ENCODE measurements at regions not wholly inside any gene's neighbourhood (a gene's known extent, or its start where the extent isn't known, plus 50 kb on each side); places are given as distances from the start of the nearest gene placed in this dataset.

GRCh38 chr3:88334187-88334868 is 184.6 kb downstream of the C3orf38 start:
- H2AFZ ChIP-seq (ENCODE audit: low read length): no peak overlapping the region
- no peaks in the 10 kb centered on the region for H3K36me3 ChIP-seq (ENCODE audit: low read depth, low read length)
- TF ChIP-seq EZH2 (IDR thresholded peaks at IDR 0.05; ENCODE audit: low read length, unreplicated experiment): no peak
- TF ChIP-seq CTCF (conservative IDR thresholded peaks at IDR 0.05; ENCODE audit: low read depth, low read length): no peak
- TF ChIP-seq EZH2phosphoT487 (IDR thresholded peaks at IDR 0.05; ENCODE audit: borderline replicate concordance, low read length): no peak
- H3K79me2 ChIP-seq (ENCODE audit: low read length): no peaks in the 10 kb centered on the region
- ChIA-PET CTCF (no interaction called here), POLR2A (ENCODE audit: unreplicated experiment) (no interaction called here)
- no peaks in the 10 kb centered on the region for H3K4me1 ChIP-seq (ENCODE audit: insufficient read depth, low read length)
- peaks cover 7% of the 10 kb centered on the region; the same call in 1 of the 2 replicates for H3K27me3 ChIP-seq (ENCODE audit: low read length)
- no peak overlapping the region for H3K4me3 ChIP-seq (ENCODE audit: low read length)
- ATAC-seq (no peak), DNase-seq (no peak)
- 0 out of 2 replicates have a peak, but pooled peaks cover 6% of the 10 kb centered on the region for H3K9me3 ChIP-seq (ENCODE audit: low read length)
- H3K9me2 ChIP-seq (replicated peaks; ENCODE audit: low read length): no peaks in the 10 kb centered on the region
- BruUV-seq (replicated peaks): no TSS peak
- H4K20me1 ChIP-seq (ENCODE audit: low read length): no peaks in the 10 kb centered on the region
- H3K9ac ChIP-seq (ENCODE audit: low read length): no peak overlapping the region
- no peaks in the 10 kb centered on the region for H3F3A ChIP-seq (ENCODE audit: low read length, unreplicated experiment)
- no peak overlapping the region for H3K4me2 ChIP-seq (ENCODE audit: low read length)
- intact Hi-C loops (cut with micrococcal nuclease): no loop called here
- no peak overlapping the region for H3K27ac ChIP-seq (ENCODE audit: low read length)

GRCh38 chr3:88336894-88337293 is 187.1 kb downstream of the C3orf38 start:
- Histone ChIP-seq H3K4me1 (ENCODE audit: insufficient read depth, low read length) (no peaks in the 10 kb centered on the region), H3K36me3 (ENCODE audit: low read depth, low read length) (no peaks in the 10 kb centered on the region), H3K9ac (ENCODE audit: low read length) (no peak overlapping the region), H3K9me2 (replicated peaks; ENCODE audit: low read length) (no peaks in the 10 kb centered on the region), H2AFZ (ENCODE audit: low read length) (no peak overlapping the region), H3K4me2 (ENCODE audit: low read length) (no peak overlapping the region), H3K9me3 (ENCODE audit: low read length) (0 out of 2 replicates have a peak, but pooled peaks cover 6% of the 10 kb centered on the region), H3K4me3 (ENCODE audit: low read length) (no peak overlapping the region), H3K79me2 (ENCODE audit: low read length) (no peaks in the 10 kb centered on the region), H3K27ac (ENCODE audit: low read length) (no peak overlapping the region), H4K20me1 (ENCODE audit: low read length) (no peaks in the 10 kb centered on the region), H3K27me3 (ENCODE audit: low read length) (peaks cover 7% of the 10 kb centered on the region; the same call in 1 of the 2 replicates), H3F3A (ENCODE audit: low read length, unreplicated experiment) (no peaks in the 10 kb centered on the region)
- ChIA-PET CTCF (no interaction called here), POLR2A (ENCODE audit: unreplicated experiment) (no interaction called here)
- intact Hi-C loops (cut with micrococcal nuclease): no loop called here
- ATAC-seq: no peak
- DNase-seq: no peak
- no peak for TF ChIP-seq EZH2 (IDR thresholded peaks at IDR 0.05; ENCODE audit: low read length, unreplicated experiment)
- no peak for TF ChIP-seq EZH2phosphoT487 (IDR thresholded peaks at IDR 0.05; ENCODE audit: borderline replicate concordance, low read length)
- no peak for TF ChIP-seq CTCF (conservative IDR thresholded peaks at IDR 0.05; ENCODE audit: low read depth, low read length)
- BruUV-seq (replicated peaks): no TSS peak

GRCh38 chr3:88343264-88343663 is 193.5 kb downstream of the C3orf38 start:
- intact Hi-C loops (cut with micrococcal nuclease): no loop called here
- H3K79me2 ChIP-seq (ENCODE audit: low read length): no peaks in the 10 kb centered on the region
- H3F3A ChIP-seq (ENCODE audit: low read length, unreplicated experiment): no peaks in the 10 kb centered on the region
- DNase-seq (peak; percentile 14), ATAC-seq (no peak)
- no peak overlapping the region for H2AFZ ChIP-seq (ENCODE audit: low read length)
- H3K27ac ChIP-seq (ENCODE audit: low read length): no peak overlapping the region
- no peaks in the 10 kb centered on the region for H4K20me1 ChIP-seq (ENCODE audit: low read length)
- no peak for TF ChIP-seq CTCF (conservative IDR thresholded peaks at IDR 0.05; ENCODE audit: low read depth, low read length)
- TF ChIP-seq EZH2phosphoT487 (IDR thresholded peaks at IDR 0.05; ENCODE audit: borderline replicate concordance, low read length): no peak
- no peak for TF ChIP-seq EZH2 (IDR thresholded peaks at IDR 0.05; ENCODE audit: low read length, unreplicated experiment)
- H3K27me3 ChIP-seq (ENCODE audit: low read length): no peaks in the 10 kb centered on the region
- H3K4me2 ChIP-seq (ENCODE audit: low read length): no peak overlapping the region
- POLR2A ChIA-PET (ENCODE audit: unreplicated experiment): no interaction called here
- H3K4me1 ChIP-seq (ENCODE audit: insufficient read depth, low read length): no peaks in the 10 kb centered on the region
- no peaks in the 10 kb centered on the region for H3K9me2 ChIP-seq (replicated peaks; ENCODE audit: low read length)
- CTCF ChIA-PET: no interaction called here
- H3K9me3 ChIP-seq (ENCODE audit: low read length): 0 out of 2 replicates have a peak, but pooled peaks cover 2% of the 10 kb centered on the region
- no peaks in the 10 kb centered on the region for H3K36me3 ChIP-seq (ENCODE audit: low read depth, low read length)
- no peak overlapping the region for H3K4me3 ChIP-seq (ENCODE audit: low read length)
- BruUV-seq (replicated peaks): no TSS peak
- H3K9ac ChIP-seq (ENCODE audit: low read length): no peak overlapping the region

All from PC-3 (cell line).